ENCODE measurements at regions not wholly inside any gene's neighbourhood (a gene's known extent, or its start where the extent isn't known, plus 50 kb on each side); places are given as distances from the start of the nearest gene placed in this dataset.

- no peak for TF ChIP-seq MAX (IDR thresholded peaks at IDR 0.05; ENCODE audit: insufficient read depth, insufficient read length)
- no peak for TF ChIP-seq POLR2A (IDR thresholded peaks at IDR 0.05; ENCODE audit: low read depth, low read length)
- TF ChIP-seq CTCF (IDR thresholded peaks at IDR 0.05; ENCODE audit: extremely low read depth in 1 of 2, insufficient read depth in 1 of 2, low read depth in 1 of 2, low read length in 2 of 2) = no peak
- no peak for TF ChIP-seq JUN (IDR thresholded peaks at IDR 0.05; ENCODE audit: borderline replicate concordance, insufficient read depth, insufficient read length, low read depth)
- no peak for TF ChIP-seq POLR2AphosphoS5 (IDR thresholded peaks at IDR 0.05; ENCODE audit: insufficient read depth, low read depth, low read length)
- no peak for TF ChIP-seq EZH2 (IDR thresholded peaks at IDR 0.05; ENCODE audit: borderline replicate concordance, low read depth, low read length, severe bottlenecking)
Measured at GRCh38 chr20:57795977-57796560, 86.3 kb upstream of the PMEPA1 start.
